ENCODE measurements at regions not wholly inside any gene's neighbourhood (a gene's known extent, or its start where the extent isn't known, plus 50 kb on each side); places are given as distances from the start of the nearest gene placed in this dataset.
"Not testable (repeated sequence)": the region's sequence is repeated elsewhere in the genome, so short reads cannot be mapped to it uniquely, and the experiment has no call there.

DNA sequence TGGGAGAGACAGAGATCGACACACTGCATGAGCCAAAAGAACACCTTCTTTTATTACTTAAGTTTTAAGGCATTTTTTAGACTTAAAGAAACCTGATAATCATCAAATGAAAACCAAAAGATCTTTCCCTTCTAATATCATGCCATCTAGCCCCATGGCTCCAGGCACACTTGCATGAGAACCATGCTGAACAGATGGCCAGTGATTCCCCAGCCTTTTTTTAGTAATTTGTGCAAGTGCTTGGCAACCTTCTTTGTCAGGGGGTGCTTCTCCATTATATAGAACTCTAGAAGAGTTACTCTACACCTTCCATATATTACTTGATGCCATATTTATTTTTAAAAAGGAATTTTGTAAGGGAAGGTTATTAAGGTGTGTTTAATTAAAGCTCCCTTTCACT lies 182.2 kb upstream of the TEX13C start:
- no peaks in the 10 kb centered on the region for H3K27me3 ChIP-seq
- H3K9me3 ChIP-seq = no peaks in the 10 kb centered on the region
- no peak overlapping the region for H3K4me3 ChIP-seq
- no peak overlapping the region for H3K27ac ChIP-seq
- no peaks in the 10 kb centered on the region for H3K36me3 ChIP-seq
- intact Hi-C loops (cut with DNase I) = no loop called here
- H3K9ac ChIP-seq (ENCODE audit: low read depth in 2 of 2, low read length in 2 of 2) = no peak overlapping the region
- TF ChIP-seq, protein P1, sequence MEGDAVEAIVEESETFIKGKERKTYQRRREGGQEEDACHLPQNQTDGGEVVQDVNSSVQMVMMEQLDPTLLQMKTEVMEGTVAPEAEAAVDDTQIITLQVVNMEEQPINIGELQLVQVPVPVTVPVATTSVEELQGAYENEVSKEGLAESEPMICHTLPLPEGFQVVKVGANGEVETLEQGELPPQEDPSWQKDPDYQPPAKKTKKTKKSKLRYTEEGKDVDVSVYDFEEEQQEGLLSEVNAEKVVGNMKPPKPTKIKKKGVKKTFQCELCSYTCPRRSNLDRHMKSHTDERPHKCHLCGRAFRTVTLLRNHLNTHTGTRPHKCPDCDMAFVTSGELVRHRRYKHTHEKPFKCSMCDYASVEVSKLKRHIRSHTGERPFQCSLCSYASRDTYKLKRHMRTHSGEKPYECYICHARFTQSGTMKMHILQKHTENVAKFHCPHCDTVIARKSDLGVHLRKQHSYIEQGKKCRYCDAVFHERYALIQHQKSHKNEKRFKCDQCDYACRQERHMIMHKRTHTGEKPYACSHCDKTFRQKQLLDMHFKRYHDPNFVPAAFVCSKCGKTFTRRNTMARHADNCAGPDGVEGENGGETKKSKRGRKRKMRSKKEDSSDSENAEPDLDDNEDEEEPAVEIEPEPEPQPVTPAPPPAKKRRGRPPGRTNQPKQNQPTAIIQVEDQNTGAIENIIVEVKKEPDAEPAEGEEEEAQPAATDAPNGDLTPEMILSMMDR (IDR thresholded peaks at IDR 0.05) = no peak
- DNase-seq = no peak
- H3K4me1 ChIP-seq = no peaks in the 10 kb centered on the region

GRCh38 chrX:125150231-125150630 lies 169.4 kb upstream of the TEX13C start:
- Histone ChIP-seq H3K9ac (ENCODE audit: low read depth in 2 of 2, low read length in 2 of 2) (no peak overlapping the region), H3K9me3 (no peaks in the 10 kb centered on the region), H3K36me3 (no peaks in the 10 kb centered on the region), H3K27ac (no peak overlapping the region), H3K27me3 (no peaks in the 10 kb centered on the region), H3K4me3 (no peak overlapping the region), H3K4me1 (no peaks in the 10 kb centered on the region)
- TF ChIP-seq, protein P1 (IDR thresholded peaks at IDR 0.05) = no peak
- DNase-seq = no peak
- intact Hi-C loops (cut with DNase I) = no loop called here

DNA sequence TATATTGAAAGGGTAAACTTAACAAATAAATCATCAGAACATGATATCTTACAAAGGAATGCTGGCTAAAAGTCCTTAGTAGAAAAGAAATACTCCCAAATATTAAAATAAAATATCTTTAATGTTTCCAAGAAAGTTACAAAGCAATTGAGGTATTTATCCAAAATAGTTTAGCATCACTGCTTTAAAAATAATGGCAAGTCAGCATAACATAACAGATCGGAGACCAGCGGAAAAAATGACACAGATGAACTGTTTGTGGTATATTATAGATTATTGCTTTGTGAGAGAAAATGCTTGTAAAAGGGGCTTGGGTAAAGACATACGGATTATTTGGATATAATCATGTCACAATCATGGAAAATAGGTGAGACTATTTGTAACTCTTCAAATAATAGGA lies 168.5 kb upstream of the TEX13C start:
- H3K4me3 ChIP-seq = no peak overlapping the region
- TF ChIP-seq, protein P1 (IDR thresholded peaks at IDR 0.05) = no peak
- no peaks in the 10 kb centered on the region for H3K4me1 ChIP-seq
- no peaks in the 10 kb centered on the region for H3K27me3 ChIP-seq
- H3K9me3 ChIP-seq = no peaks in the 10 kb centered on the region
- no peaks in the 10 kb centered on the region for H3K36me3 ChIP-seq
- no peak for DNase-seq
- no peak overlapping the region for H3K27ac ChIP-seq
- intact Hi-C loops (cut with DNase I) = no loop called here
- no peak overlapping the region for H3K9ac ChIP-seq (ENCODE audit: low read depth in 2 of 2, low read length in 2 of 2)

- Histone ChIP-seq H3K4me1 (no peaks in the 10 kb centered on the region), H3K9ac (ENCODE audit: low read depth in 2 of 2, low read length in 2 of 2) (no peak overlapping the region), H3K27me3 (no peaks in the 10 kb centered on the region), H3K4me3 (no peak overlapping the region), H3K36me3 (no peaks in the 10 kb centered on the region), H3K9me3 (no peaks in the 10 kb centered on the region), H3K27ac (no peak overlapping the region)
- intact Hi-C loops (cut with DNase I) = no loop called here
- DNase-seq = no peak
- TF ChIP-seq, protein P1 (IDR thresholded peaks at IDR 0.05) = no peak
These were observed 167.7 kb upstream of the TEX13C start for GRCh38 chrX:125152011-125152410.

- Histone ChIP-seq H3K27ac (no peak overlapping the region), H3K36me3 (no peaks in the 10 kb centered on the region), H3K9me3 (no peaks in the 10 kb centered on the region), H3K4me1 (no peaks in the 10 kb centered on the region), H3K4me3 (no peak overlapping the region), H3K9ac (ENCODE audit: low read depth in 2 of 2, low read length in 2 of 2) (no peak overlapping the region), H3K27me3 (no peaks in the 10 kb centered on the region)
- no peak for DNase-seq
- TF ChIP-seq, protein P1 (IDR thresholded peaks at IDR 0.05) = no peak
- intact Hi-C loops (cut with DNase I) = no loop called here
These were observed 166.1 kb upstream of the TEX13C start for GRCh38 chrX:125153621-125154020.

DNA sequence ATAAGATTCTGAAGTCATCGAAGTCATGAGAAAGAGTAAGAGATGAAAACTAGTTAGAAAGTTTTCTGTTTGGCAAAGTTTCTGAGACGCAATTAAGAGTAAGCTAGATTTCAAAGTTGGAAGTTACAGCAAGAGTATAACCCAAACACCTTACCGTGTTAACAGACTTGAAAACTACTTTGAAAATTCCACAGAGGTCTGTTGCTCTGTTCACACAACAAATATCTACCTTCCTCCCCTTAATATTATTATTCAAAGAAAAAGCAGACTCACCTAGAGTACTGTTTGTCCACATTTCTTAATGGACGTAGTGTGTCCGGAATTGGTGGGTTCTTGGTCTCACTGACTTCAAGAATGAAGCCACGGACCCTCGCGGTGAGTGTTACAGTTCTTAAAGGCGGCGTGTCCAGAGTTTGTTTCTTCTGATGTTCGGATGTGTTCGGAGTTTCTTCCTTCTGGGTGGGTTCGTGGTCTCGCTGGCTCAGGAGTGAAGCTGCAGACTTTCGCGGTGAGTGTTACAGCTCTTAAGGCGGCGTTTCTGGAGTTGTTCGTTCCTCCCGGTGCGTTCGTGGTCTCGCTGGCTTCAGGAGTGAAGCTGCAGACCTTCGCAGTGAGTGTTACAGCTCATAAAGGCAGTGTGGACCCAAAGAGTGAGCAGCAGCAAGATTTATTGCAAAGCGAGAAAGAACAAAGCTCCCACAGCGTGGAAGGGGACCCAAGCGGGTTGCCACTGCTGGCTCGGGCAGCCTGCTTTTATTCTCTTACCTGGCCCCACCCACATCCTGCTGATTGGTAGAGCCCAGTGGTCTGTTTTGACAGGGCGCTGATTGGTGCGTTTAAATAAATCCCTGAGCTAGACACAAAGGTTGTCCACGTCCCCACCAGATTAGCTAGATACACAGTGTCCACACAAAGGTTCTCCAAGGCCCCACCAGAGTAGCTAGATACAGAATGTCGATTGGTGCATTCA lies 165.1 kb upstream of the TEX13C start:
- H3K9ac ChIP-seq (ENCODE audit: low read depth in 2 of 2, low read length in 2 of 2); intact Hi-C loops (cut with DNase I); H3K4me1 ChIP-seq; H3K36me3 ChIP-seq; H3K27ac ChIP-seq; H3K27me3 ChIP-seq; DNase-seq; H3K9me3 ChIP-seq; H3K4me3 ChIP-seq: not testable (repeated sequence)

DNA sequence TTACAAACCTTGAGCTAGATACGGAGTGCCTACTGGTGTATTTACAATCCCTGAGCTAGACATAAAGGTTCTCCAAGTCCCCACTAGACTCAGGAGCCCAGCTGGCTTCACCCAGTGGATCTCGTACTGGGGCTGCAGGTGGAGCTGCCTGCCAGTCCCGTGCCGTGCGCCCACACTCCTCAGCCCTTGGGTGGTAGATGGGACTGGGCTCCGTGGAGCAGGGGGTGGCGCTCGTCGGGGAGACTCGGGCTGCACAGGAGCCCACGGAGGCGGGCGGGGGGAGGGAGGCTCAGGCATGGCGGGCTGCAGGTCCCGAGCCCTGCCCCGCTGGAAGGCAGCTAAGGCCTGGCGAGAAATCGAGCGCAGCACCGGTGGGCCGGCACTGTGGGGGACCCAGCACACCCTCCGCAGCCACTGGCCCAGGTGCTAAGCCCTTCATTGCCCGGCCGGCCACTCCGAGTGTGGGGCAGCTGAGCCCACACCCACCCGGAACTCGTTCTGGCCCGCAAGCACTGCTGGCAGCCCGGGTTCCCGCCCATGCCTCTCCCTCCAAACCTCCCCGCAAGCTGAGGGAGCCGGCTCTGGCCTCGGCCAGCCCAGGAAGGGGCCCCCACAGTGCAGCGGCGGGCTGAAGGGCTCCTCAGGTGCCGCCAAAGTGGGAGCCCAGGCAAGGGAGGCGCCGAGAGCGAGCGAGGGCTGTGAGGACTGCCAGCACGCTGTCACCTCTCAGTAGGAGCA lies 164.2 kb upstream of the TEX13C start:
- H3K4me3 ChIP-seq; intact Hi-C loops (cut with DNase I); H3K36me3 ChIP-seq; H3K9ac ChIP-seq (ENCODE audit: low read depth in 2 of 2, low read length in 2 of 2); H3K9me3 ChIP-seq; H3K4me1 ChIP-seq; H3K27ac ChIP-seq; H3K27me3 ChIP-seq; DNase-seq: not testable (repeated sequence)

Data from colonic mucosa (tissue), 4 donors.